ENCODE measurements at regions not wholly inside any gene's neighbourhood (a gene's known extent, or its start where the extent isn't known, plus 50 kb on each side); places are given as distances from the start of the nearest gene placed in this dataset.

- Histone ChIP-seq H3F3A (ENCODE audit: low read depth) (no peaks in the 10 kb centered on the region), H3K79me2 (ENCODE audit: insufficient read depth, low read length) (no peaks in the 10 kb centered on the region), H3K9me2 (replicated peaks; ENCODE audit: low read depth, low read length) (no peaks in the 10 kb centered on the region), H4K20me1 (ENCODE audit: insufficient read depth, low read length, poor library complexity, severe bottlenecking) (no peaks in the 10 kb centered on the region), H3K9ac (ENCODE audit: low read depth, low read length, poor library complexity, severe bottlenecking) (no peak overlapping the region), H3K9me3 (ENCODE audit: insufficient read depth, low read depth, low read length) (no peaks in the 10 kb centered on the region), H3K27me3 (ENCODE audit: insufficient read depth, low read length, poor library complexity, severe bottlenecking) (no peaks in the 10 kb centered on the region), H3K4me1 (ENCODE audit: insufficient read depth, low read length, poor library complexity, severe bottlenecking) (no peaks in the 10 kb centered on the region), H3K4me3 (ENCODE audit: low read length, poor library complexity, severe bottlenecking) (no peak overlapping the region), H2AFZ (ENCODE audit: low read length) (no peak overlapping the region), H3K4me2 (ENCODE audit: low read depth, low read length, poor library complexity, severe bottlenecking) (no peak overlapping the region), H3K36me3 (ENCODE audit: insufficient read depth, low read length) (no peaks in the 10 kb centered on the region)
- no peak for TF ChIP-seq EZH2phosphoT487 (IDR thresholded peaks at IDR 0.05; ENCODE audit: borderline replicate concordance)
- no peak for TF ChIP-seq CTCF (conservative IDR thresholded peaks at IDR 0.05; ENCODE audit: low read length)
Measured at GRCh38 chr5:39808656-39809055, 383.9 kb upstream of the DAB2 start.

- no peaks in the 10 kb centered on the region for H3K9me3 ChIP-seq (ENCODE audit: insufficient read depth, low read depth, low read length)
- H3K4me2 ChIP-seq (ENCODE audit: low read depth, low read length, poor library complexity, severe bottlenecking) = no peak overlapping the region
- H3K79me2 ChIP-seq (ENCODE audit: insufficient read depth, low read length) = no peaks in the 10 kb centered on the region
- TF ChIP-seq CTCF (conservative IDR thresholded peaks at IDR 0.05; ENCODE audit: low read length) (no peak), EZH2phosphoT487 (IDR thresholded peaks at IDR 0.05; ENCODE audit: borderline replicate concordance) (no peak)
- H3K27me3 ChIP-seq (ENCODE audit: insufficient read depth, low read length, poor library complexity, severe bottlenecking) = no peaks in the 10 kb centered on the region
- no peak overlapping the region for H3K9ac ChIP-seq (ENCODE audit: low read depth, low read length, poor library complexity, severe bottlenecking)
- no peaks in the 10 kb centered on the region for H3K4me1 ChIP-seq (ENCODE audit: insufficient read depth, low read length, poor library complexity, severe bottlenecking)
- no peaks in the 10 kb centered on the region for H4K20me1 ChIP-seq (ENCODE audit: insufficient read depth, low read length, poor library complexity, severe bottlenecking)
- no peak overlapping the region for H2AFZ ChIP-seq (ENCODE audit: low read length)
- no peaks in the 10 kb centered on the region for H3F3A ChIP-seq (ENCODE audit: low read depth)
- H3K36me3 ChIP-seq (ENCODE audit: insufficient read depth, low read length) = no peaks in the 10 kb centered on the region
- no peaks in the 10 kb centered on the region for H3K9me2 ChIP-seq (replicated peaks; ENCODE audit: low read depth, low read length)
- H3K4me3 ChIP-seq (ENCODE audit: low read length, poor library complexity, severe bottlenecking) = no peak overlapping the region
Measured at GRCh38 chr5:39801306-39801705, 376.5 kb upstream of the DAB2 start.

- no peaks in the 10 kb centered on the region for H3K4me1 ChIP-seq (ENCODE audit: insufficient read depth, low read length, poor library complexity, severe bottlenecking)
- no peaks in the 10 kb centered on the region for H4K20me1 ChIP-seq (ENCODE audit: insufficient read depth, low read length, poor library complexity, severe bottlenecking)
Measured at GRCh38 chr5:39800042-39800601, 375.3 kb upstream of the DAB2 start.

More at GRCh38 chr5:39800042-39800601, 375.3 kb upstream of the DAB2 start:
- no peaks in the 10 kb centered on the region for H3K36me3 ChIP-seq (ENCODE audit: insufficient read depth, low read length)
- H3K9me3 ChIP-seq (ENCODE audit: insufficient read depth, low read depth, low read length) = no peaks in the 10 kb centered on the region
- no peak overlapping the region for H3K4me2 ChIP-seq (ENCODE audit: low read depth, low read length, poor library complexity, severe bottlenecking)
- no peaks in the 10 kb centered on the region for H3K79me2 ChIP-seq (ENCODE audit: insufficient read depth, low read length)
- TF ChIP-seq EZH2phosphoT487 (IDR thresholded peaks at IDR 0.05; ENCODE audit: borderline replicate concordance) (no peak), CTCF (conservative IDR thresholded peaks at IDR 0.05; ENCODE audit: low read length) (no peak)
- no peak overlapping the region for H3K9ac ChIP-seq (ENCODE audit: low read depth, low read length, poor library complexity, severe bottlenecking)
- H3K9me2 ChIP-seq (replicated peaks; ENCODE audit: low read depth, low read length) = no peaks in the 10 kb centered on the region
- no peak overlapping the region for H2AFZ ChIP-seq (ENCODE audit: low read length)
- H3K27me3 ChIP-seq (ENCODE audit: insufficient read depth, low read length, poor library complexity, severe bottlenecking) = no peaks in the 10 kb centered on the region
- no peaks in the 10 kb centered on the region for H3F3A ChIP-seq (ENCODE audit: low read depth)
- no peak overlapping the region for H3K4me3 ChIP-seq (ENCODE audit: low read length, poor library complexity, severe bottlenecking)

Data from Loucy (cell line).